ENCODE measurements at regions not wholly inside any gene's neighbourhood (a gene's known extent, or its start where the extent isn't known, plus 50 kb on each side); places are given as distances from the start of the nearest gene placed in this dataset.
"Not testable (repeated sequence)": the region's sequence is repeated elsewhere in the genome, so short reads cannot be mapped to it uniquely, and the experiment has no call there.

GRCh38 chr5:130815246-130815645, 349.8 kb downstream of the HINT1 start:
- DNase-seq, result no peak

- DNase-seq, result no peak
Observed at GRCh38 chr5:130808691-130809090, 356.4 kb downstream of the HINT1 start.

DNA sequence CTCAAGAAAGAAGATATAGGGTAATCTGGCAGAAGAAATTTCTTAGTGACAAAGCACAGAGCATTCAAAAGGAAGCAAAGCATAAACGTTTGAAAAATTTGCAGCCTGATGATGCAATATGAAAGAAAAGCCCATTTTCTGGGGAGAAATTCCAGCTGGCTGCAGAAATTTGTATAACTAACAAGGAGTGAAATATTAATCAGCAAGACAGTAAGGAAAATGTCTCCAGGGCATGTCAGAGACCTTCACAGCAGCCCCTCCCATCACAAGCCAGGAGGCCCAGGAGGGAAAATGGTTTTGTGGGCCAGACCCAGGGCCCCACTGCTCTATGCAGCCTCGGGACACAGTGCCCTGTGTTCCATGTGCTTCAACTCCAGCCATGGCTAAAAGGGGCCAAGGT, 359.4 kb downstream of the HINT1 start:
- DNase-seq, result no peak

GRCh38 chr5:130805036-130805435, 360.0 kb downstream of the HINT1 start:
- no peak for DNase-seq

GRCh38 chr5:130801963-130802362, 363.1 kb downstream of the HINT1 start:
- no peak for DNase-seq

- no peak for DNase-seq
Observed at GRCh38 chr5:130799015-130799414, 366.0 kb downstream of the HINT1 start.

DNA sequence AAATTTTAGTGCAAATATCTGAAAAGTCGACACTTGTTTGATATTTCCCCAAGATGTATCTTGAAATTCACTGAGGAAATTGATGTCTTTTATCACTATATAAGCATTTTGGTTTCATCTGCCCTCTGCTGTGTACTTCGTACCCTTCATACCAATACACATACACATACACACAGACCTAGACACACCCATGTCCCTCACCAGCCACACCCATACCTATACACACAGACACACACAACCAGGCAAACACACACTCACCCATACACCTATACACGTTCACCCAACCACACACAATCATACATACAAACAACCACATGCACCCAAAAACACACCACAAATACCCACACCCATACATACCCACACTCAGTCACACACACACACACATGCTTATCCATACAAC, 367.8 kb downstream of the HINT1 start:
- no peak for DNase-seq

DNA sequence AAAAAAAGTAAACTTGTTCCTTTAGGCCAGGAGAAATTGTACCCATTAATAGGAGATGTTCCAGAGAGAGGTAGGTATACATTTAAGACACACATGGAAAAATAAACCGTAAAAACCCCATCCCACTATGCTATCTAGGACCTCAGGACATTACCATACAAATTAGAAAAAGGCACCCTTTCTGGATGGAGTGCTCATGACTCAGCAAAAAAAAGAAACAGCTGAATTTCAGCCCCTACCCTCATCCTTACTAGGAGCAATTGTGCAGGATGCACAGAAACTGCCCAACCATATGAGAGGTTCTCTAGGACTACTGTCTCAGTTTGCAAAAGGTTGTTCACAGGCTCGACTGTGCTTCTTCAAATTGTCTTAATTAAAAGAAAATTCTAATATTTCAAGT, 368.2 kb downstream of the HINT1 start:
- no peak for DNase-seq

GRCh38 chr5:130796032-130796431, 369.0 kb downstream of the HINT1 start:
- no peak for DNase-seq

DNA sequence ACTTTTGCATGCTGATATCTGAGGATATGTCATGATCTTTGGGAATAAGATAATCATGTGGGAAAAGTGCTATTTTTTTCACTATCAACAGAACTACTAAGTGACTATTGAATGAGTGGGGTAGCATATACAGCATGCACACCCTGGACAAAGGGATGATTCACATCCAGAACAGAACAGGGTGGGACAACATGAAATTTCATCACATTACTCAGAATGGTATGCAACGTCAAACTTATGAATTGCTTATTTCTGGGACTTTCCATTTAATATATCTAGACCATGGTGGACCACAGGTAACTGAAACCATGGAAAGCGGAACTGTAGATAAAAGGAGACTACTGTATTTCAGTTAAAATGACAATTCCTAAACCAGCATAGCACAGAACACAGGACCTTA, 370.0 kb downstream of the HINT1 start:
- no peak for DNase-seq

DNA sequence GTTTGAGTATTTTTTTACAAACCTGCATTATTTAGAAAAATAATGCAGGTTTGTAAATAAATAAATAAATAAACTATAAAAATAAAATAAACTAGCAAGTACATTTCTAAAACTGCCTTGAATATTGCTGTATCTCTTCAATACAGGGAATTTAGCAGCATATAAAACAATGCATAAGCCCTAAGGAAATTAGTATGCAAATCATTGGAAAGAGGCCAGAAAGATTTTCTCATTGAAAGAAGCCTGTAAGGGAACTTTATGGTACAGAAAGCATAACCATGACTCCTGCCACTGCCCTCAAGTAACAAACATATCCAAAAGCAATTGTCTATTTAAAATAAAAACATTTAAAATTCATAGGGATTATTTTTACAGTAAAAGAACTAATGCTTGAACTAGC, 387.3 kb downstream of the HINT1 start:
- no peak for DNase-seq

- DNase-seq, result no peak
Observed at GRCh38 chr5:130773813-130774212, 391.2 kb downstream of the HINT1 start.

DNA sequence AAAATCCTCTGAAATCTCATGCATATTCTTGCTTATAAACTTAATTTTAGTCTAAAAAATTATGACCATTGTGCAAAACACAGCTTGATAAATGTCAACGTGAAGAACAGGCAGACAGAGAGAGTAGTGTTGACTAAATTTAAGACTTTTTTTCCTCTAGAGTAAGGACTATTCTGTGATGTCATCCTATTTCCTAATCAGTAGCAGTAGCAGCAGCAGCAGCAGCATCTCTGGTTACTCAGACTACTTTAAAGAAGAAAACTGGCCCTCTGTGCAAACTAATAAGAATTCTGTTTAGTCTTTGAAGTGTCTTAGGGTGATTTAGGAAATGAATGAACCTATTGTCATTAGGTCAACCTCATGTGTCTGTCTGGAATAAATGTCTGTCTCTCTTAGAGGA, 403.0 kb downstream of the HINT1 start:
- no peak for DNase-seq

- no peak for DNase-seq
Observed at GRCh38 chr5:130759061-130759460, 406.0 kb downstream of the HINT1 start.

- DNase-seq, result no peak
Observed at GRCh38 chr5:130747556-130747955, 417.5 kb downstream of the HINT1 start.

DNA sequence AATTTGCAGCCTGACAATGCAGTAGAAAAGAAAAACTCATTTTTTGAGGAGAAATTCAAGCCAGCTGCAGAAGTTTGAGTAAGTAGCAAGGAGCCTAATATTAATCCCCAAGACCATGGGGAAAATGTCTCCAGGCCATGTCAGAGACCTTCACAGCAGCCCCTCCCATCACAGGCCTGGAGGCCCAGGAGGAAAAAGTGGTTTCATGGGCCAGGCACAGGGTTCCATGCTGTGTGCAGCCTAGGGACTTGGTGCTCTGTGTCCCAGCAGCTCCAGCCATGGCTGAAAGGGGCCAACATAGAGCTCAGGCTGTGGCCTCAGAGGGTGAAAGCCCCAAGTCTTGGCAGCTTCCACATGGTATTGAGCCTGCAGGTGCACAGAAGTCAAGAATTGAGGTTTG, 418.4 kb downstream of the HINT1 start:
- DNase-seq, result not testable (repeated sequence)

DNA sequence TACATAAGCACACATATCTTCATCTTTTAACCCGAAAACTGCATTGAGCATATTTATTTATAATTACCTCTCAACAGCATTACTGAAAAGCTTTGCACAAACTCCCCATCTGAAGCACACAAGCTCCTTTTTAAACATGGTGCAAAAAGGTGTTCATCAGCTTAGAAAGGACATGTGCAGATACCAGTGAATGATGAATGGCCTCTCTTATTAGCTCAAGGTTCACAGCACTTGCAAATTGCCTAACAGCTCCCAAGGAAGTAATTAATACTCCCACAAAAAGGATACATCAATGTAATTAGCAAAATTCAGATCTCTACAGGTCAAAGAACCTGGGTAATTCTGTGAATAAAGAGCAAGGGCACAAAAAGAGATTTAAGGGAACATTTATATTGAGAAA, 422.0 kb downstream of the HINT1 start:
- no peak for DNase-seq

- DNase-seq, result no peak
Observed at GRCh38 chr5:130740047-130740569, 424.9 kb downstream of the HINT1 start.

GRCh38 chr5:130731839-130732238, 433.2 kb downstream of the HINT1 start:
- DNase-seq, result no peak

DNA sequence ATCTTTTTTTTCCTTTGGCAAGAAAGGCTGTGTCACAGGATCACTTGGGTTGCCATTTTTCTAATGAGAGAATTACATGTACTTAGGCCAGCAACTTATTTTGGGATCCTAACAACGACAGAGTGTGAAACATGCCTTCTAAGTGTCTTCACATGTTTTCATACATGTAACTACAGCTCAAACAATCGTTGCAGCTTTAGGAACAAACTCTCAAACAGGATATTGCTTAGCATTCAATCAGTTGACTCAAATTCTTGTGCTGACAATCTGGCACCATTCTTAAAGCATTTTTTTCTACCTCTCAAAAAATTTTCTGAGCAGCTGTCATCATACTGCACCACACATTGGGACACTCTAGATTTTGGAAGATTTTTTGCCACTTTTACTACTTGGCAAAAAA, 435.5 kb downstream of the HINT1 start:
- DNase-seq, result no peak

GRCh38 chr5:130727830-130728229, 437.2 kb downstream of the HINT1 start:
- DNase-seq, result no peak

- DNase-seq, result no peak
Observed at GRCh38 chr5:130724658-130725057, 440.4 kb downstream of the HINT1 start.

GRCh38 chr5:130720355-130720754, 444.7 kb downstream of the HINT1 start:
- no peak for DNase-seq

DNA sequence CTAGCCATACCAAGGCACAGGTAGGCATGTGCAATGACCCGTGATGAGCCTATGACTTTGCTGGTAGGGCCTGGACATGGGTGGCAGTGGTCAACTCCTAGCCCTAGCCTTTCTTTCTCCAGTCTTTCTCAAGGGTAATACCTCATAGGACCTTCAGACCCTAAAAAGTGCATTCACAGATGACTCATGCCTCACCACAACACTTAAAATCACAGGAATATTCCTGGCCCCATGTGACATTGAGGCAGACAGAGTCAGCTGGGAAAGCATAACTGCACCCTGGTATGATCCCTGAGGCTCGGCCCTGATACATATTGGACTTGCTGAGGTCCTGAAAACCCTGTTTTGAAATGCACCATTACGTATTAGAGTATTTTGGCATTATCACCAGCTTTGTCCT, 449.5 kb downstream of the HINT1 start:
- no peak for DNase-seq

GRCh38 chr5:130714200-130714599, 450.9 kb downstream of the HINT1 start:
- DNase-seq, result no peak

DNA sequence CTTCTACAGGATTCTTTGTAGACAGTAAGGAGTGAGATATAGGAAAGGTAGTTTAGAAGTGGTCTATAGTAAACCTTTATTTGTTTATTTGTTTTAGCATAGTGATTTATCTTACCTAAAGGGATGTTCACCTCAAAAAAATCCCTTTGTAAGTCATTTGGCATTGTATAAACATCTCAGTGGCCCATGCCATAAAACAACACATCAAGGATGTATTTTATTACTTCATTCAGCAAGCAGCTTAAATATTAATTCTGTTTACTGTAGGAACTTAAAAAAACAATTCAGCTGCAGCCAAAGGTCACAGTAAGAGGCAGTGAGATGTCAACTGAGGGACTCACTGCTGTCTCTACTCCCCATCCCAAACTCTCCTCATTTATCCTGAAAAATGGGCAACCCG, 452.7 kb downstream of the HINT1 start:
- no peak for DNase-seq

All from NCI-H2081 treated with DMSO at 0.1 percent for 48 hours (cell line).